Lower lobe of right lung (tissue), 2 donors: ENCODE measurements at regions not wholly inside any gene's neighbourhood (a gene's known extent, or its start where the extent isn't known, plus 50 kb on each side); places are given as distances from the start of the nearest gene placed in this dataset.

Experiments used
- ATAC-seq, 2 donors: fragments of 200-7000 bp; cut with Tn5 transposase; one replicate each; pipeline ENCODE4 v1.9.1; 2020 to 2022; ENCODE audit warnings: mild to moderate bottlenecking in 2 of 2, moderate library complexity in 2 of 2
- DNase-seq: peaks from one replicate; pipeline ENCODE4 v3.0.0-alpha.2; 2020
- H3K27ac ChIP-seq: fragments of 200-600 bp; one replicate; pipeline ENCODE4 v1.8.0; 2022
- H3K27me3 ChIP-seq: fragments of 200-600 bp; one replicate; pipeline ENCODE4 v1.8.0; 2022; ENCODE audit warnings: low read depth
- H3K36me3 ChIP-seq: fragments of 200-600 bp; one replicate; pipeline ENCODE4 v1.8.0; 2022; ENCODE audit warnings: mild to moderate bottlenecking
- H3K4me1 ChIP-seq: fragments of 200-600 bp; one replicate; pipeline ENCODE4 v1.8.0; 2022
- H3K4me3 ChIP-seq: fragments of 200-600 bp; one replicate; pipeline ENCODE4 v1.8.0; 2022; ENCODE audit warnings: mild to moderate bottlenecking
- H3K9me3 ChIP-seq: fragments of 200-600 bp; one replicate; pipeline ENCODE4 v1.8.0; 2022
- CTCF ChIP-seq: fragments of 200-600 bp; IDR thresholded peaks from one replicate; pipeline ENCODE4 v1.8.0; 2022; ENCODE audit warnings: antibody characterized with exemption, mild to moderate bottlenecking
- intact Hi-C: fragments of 100-400 bp; cut with DNase I; formaldehyde crosslinking; loops from one replicate; pipeline ENCODE4 v1.11.0; 2022
- donor health status: DM: no; HTN: yes; CAD: no; lungs with severe emphysema.

- Histone ChIP-seq H3K36me3 (no peaks in the 10 kb centered on the region), H3K4me1 (no peaks in the 10 kb centered on the region), H3K27ac (no peak overlapping the region), H3K4me3 (no peak overlapping the region), H3K9me3 (no peaks in the 10 kb centered on the region), H3K27me3 (no peaks in the 10 kb centered on the region)
- ATAC-seq: no peak
- DNase-seq: no peak
- no peak for TF ChIP-seq CTCF
- intact Hi-C loops: no loop called here
Measured at GRCh38 chr9:85155352-85155751, 485.8 kb downstream of the NTRK2 start.

GRCh38 chr9:85151741-85152140, 482.2 kb downstream of the NTRK2 start:
- DNase-seq (no peak), ATAC-seq (no peak)
- Histone ChIP-seq H3K27me3 (no peaks in the 10 kb centered on the region), H3K36me3 (no peaks in the 10 kb centered on the region), H3K4me3 (no peak overlapping the region), H3K27ac (no peak overlapping the region), H3K9me3 (no peaks in the 10 kb centered on the region), H3K4me1 (no peaks in the 10 kb centered on the region)
- no peak for TF ChIP-seq CTCF
- intact Hi-C loops: no loop called here

- intact Hi-C loops: no loop called here
- H3K27ac ChIP-seq: no peak overlapping the region
- DNase-seq (no peak), ATAC-seq (no peak)
- H3K27me3 ChIP-seq: no peaks in the 10 kb centered on the region
- H3K36me3 ChIP-seq: no peaks in the 10 kb centered on the region
- H3K4me3 ChIP-seq: no peak overlapping the region
- no peaks in the 10 kb centered on the region for H3K9me3 ChIP-seq
- no peaks in the 10 kb centered on the region for H3K4me1 ChIP-seq
- no peak for TF ChIP-seq CTCF
Measured at GRCh38 chr9:85151162-85151561, 481.6 kb downstream of the NTRK2 start.

GRCh38 chr9:85147046-85147640, 477.6 kb downstream of the NTRK2 start:
- Histone ChIP-seq H3K9me3 (no peaks in the 10 kb centered on the region), H3K27ac (no peak overlapping the region), H3K36me3 (no peaks in the 10 kb centered on the region), H3K27me3 (no peaks in the 10 kb centered on the region), H3K4me1 (no peaks in the 10 kb centered on the region), H3K4me3 (no peak overlapping the region)
- intact Hi-C loops: no loop called here
- DNase-seq (no peak), ATAC-seq (no peak)
- no peak for TF ChIP-seq CTCF

GRCh38 chr9:85142968-85143367, 473.4 kb downstream of the NTRK2 start:
- Histone ChIP-seq H3K9me3 (no peaks in the 10 kb centered on the region), H3K27me3 (no peaks in the 10 kb centered on the region), H3K36me3 (no peaks in the 10 kb centered on the region), H3K4me3 (no peak overlapping the region), H3K27ac (no peak overlapping the region), H3K4me1 (no peaks in the 10 kb centered on the region)
- peak; percentile 42 for TF ChIP-seq CTCF
- ATAC-seq: no peak
- intact Hi-C loops: no loop called here
- no peak for DNase-seq

GRCh38 chr9:85142496-85142911, 473.0 kb downstream of the NTRK2 start:
- Histone ChIP-seq H3K27ac (no peak overlapping the region), H3K27me3 (no peaks in the 10 kb centered on the region), H3K36me3 (no peaks in the 10 kb centered on the region), H3K4me1 (no peaks in the 10 kb centered on the region), H3K4me3 (no peak overlapping the region), H3K9me3 (no peaks in the 10 kb centered on the region)
- no peak for ATAC-seq
- intact Hi-C loops: no loop called here
- TF ChIP-seq CTCF: no peak
- DNase-seq: peak; percentile 43
